GM13977 (cell line): ENCODE measurements at regions not wholly inside any gene's neighbourhood (a gene's known extent, or its start where the extent isn't known, plus 50 kb on each side); places are given as distances from the start of the nearest gene placed in this dataset.

ENCODE experiments used
- DNase-seq: peaks from one replicate; pipeline ENCODE4 v3.0.0; 2012; ENCODE audit warnings: low spot score
- CTCF ChIP-seq: IDR thresholded peaks from 2 replicates; pipeline ENCODE4 v1.5.1; 2012; ENCODE audit warnings: mild to moderate bottlenecking, control low read depth; ENCODE audit not compliant: insufficient read depth; ENCODE audit errors: extremely low read depth, missing control alignments
- in situ Hi-C: fragments of 300-500 bp; cut with MboI; formaldehyde crosslinking; loops from one replicate; pipeline ENCODE4 v1.12.0; 2022; ENCODE audit warnings: low sequenced_read_pairs, low pct_unique_long_range_greater_than_20kb, mixed read lengths, inconsistent platforms; ENCODE audit not compliant: unreplicated experiment

GRCh38 chr12:88416155-88416554 is 164.1 kb downstream of the KITLG start:
- DNase-seq = no peak
- in situ Hi-C loops = no loop called here
- TF ChIP-seq CTCF = no peak

- TF ChIP-seq CTCF = no peak
- no peak for DNase-seq
- in situ Hi-C loops = no loop called here
Observed at GRCh38 chr12:88416786-88417185, 163.5 kb downstream of the KITLG start.

- TF ChIP-seq CTCF = no peak
- no peak for DNase-seq
- in situ Hi-C loops = no loop called here
Observed at GRCh38 chr12:88417531-88417930, 162.7 kb downstream of the KITLG start.

GRCh38 chr12:88418856-88419497 is 161.3 kb downstream of the KITLG start:
- TF ChIP-seq CTCF = no peak
- no peak for DNase-seq
- in situ Hi-C loops = no loop called here

GRCh38 chr12:88419794-88420193 is 160.5 kb downstream of the KITLG start:
- in situ Hi-C loops = no loop called here
- no peak for DNase-seq
- no peak for TF ChIP-seq CTCF

GRCh38 chr12:88420457-88420856 is 159.8 kb downstream of the KITLG start:
- in situ Hi-C loops = no loop called here
- DNase-seq = no peak
- no peak for TF ChIP-seq CTCF
